ENCODE measurements at regions not wholly inside any gene's neighbourhood (a gene's known extent, or its start where the extent isn't known, plus 50 kb on each side); places are given as distances from the start of the nearest gene placed in this dataset.

DNA sequence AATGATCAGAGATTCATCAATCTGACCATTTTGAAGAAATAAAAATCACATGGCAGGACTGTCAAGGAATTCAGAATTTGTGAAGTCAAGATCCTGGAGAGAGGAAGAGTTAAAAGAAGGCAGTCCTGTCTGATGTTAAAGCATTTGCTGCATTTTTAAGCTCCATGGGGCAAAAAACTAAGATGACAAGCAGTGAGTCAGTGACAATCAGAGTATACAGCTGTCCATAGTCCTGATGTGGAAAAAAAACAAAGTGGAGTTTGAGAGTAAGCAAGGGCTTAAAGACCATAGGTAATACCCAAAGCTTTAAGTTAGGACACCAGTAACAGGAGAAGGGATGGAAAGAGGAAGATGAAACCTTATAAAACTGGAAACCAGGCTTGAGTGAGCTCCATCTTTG, 412.7 kb upstream of the ANKRD30A start:
- no peaks in the 10 kb centered on the region for H4K20me1 ChIP-seq (ENCODE audit: insufficient read depth, low read length)
- no peaks in the 10 kb centered on the region for H3K9me3 ChIP-seq (replicated peaks; ENCODE audit: insufficient read depth, low read length)
- no peaks in the 10 kb centered on the region for H3F3A ChIP-seq (ENCODE audit: insufficient read depth, low read length)
- no peak overlapping the region for H3K4me2 ChIP-seq (ENCODE audit: low read depth, low read length)
- H2AFZ ChIP-seq (ENCODE audit: low read length) = no peak overlapping the region
- no peaks in the 10 kb centered on the region for H3K27me3 ChIP-seq (replicated peaks; ENCODE audit: insufficient read depth, low read length)
- H3K9ac ChIP-seq (ENCODE audit: low read length) = no peak overlapping the region
- no peak overlapping the region for H3K27ac ChIP-seq (ENCODE audit: low read length)
- H3K4me3 ChIP-seq (ENCODE audit: low read length) = no peak overlapping the region
- no peaks in the 10 kb centered on the region for H3K4me1 ChIP-seq (ENCODE audit: low read length)
- TF ChIP-seq EZH2phosphoT487 (IDR thresholded peaks at IDR 0.05; ENCODE audit: low read length) = no peak
- TF ChIP-seq, protein P1, sequence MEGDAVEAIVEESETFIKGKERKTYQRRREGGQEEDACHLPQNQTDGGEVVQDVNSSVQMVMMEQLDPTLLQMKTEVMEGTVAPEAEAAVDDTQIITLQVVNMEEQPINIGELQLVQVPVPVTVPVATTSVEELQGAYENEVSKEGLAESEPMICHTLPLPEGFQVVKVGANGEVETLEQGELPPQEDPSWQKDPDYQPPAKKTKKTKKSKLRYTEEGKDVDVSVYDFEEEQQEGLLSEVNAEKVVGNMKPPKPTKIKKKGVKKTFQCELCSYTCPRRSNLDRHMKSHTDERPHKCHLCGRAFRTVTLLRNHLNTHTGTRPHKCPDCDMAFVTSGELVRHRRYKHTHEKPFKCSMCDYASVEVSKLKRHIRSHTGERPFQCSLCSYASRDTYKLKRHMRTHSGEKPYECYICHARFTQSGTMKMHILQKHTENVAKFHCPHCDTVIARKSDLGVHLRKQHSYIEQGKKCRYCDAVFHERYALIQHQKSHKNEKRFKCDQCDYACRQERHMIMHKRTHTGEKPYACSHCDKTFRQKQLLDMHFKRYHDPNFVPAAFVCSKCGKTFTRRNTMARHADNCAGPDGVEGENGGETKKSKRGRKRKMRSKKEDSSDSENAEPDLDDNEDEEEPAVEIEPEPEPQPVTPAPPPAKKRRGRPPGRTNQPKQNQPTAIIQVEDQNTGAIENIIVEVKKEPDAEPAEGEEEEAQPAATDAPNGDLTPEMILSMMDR (IDR thresholded peaks at IDR 0.05; ENCODE audit: low read length) = no peak
- no peak for TF ChIP-seq EZH2 (optimal IDR thresholded peaks at IDR 0.05; ENCODE audit: low read depth, low read length)
- H3K79me2 ChIP-seq (ENCODE audit: low read length) = no peaks in the 10 kb centered on the region
- H3K36me3 ChIP-seq (replicated peaks; ENCODE audit: insufficient read depth, low read length) = no peaks in the 10 kb centered on the region
- DNase-seq = no peak
- no peaks in the 10 kb centered on the region for H3K9me2 ChIP-seq (replicated peaks; ENCODE audit: insufficient read depth, low read length)

DNA sequence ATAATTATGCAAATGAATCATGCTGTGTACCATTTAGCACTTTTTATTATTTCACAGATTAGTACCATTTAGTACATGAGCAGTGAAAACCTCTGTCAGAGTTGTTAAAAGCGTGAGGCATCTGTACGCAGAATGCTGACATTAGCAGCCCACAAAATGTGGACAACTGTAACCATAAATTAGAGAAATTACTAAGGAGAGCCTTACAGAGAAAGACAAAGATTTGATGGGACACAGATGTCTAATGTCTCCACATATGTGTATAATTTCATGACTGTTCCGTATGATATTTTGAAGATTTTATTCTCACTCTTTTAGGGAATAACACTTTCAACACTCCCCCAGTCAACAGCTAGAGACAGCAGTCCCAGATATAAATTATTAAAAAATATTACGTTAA, 414.0 kb upstream of the ANKRD30A start:
- no peaks in the 10 kb centered on the region for H3K9me3 ChIP-seq (replicated peaks; ENCODE audit: insufficient read depth, low read length)
- H3K4me1 ChIP-seq (ENCODE audit: low read length) = no peaks in the 10 kb centered on the region
- H3K27ac ChIP-seq (ENCODE audit: low read length) = no peak overlapping the region
- DNase-seq = no peak
- no peaks in the 10 kb centered on the region for H4K20me1 ChIP-seq (ENCODE audit: insufficient read depth, low read length)
- no peak overlapping the region for H3K9ac ChIP-seq (ENCODE audit: low read length)
- H2AFZ ChIP-seq (ENCODE audit: low read length) = no peak overlapping the region
- no peaks in the 10 kb centered on the region for H3K27me3 ChIP-seq (replicated peaks; ENCODE audit: insufficient read depth, low read length)
- no peaks in the 10 kb centered on the region for H3K79me2 ChIP-seq (ENCODE audit: low read length)
- no peaks in the 10 kb centered on the region for H3F3A ChIP-seq (ENCODE audit: insufficient read depth, low read length)
- TF ChIP-seq EZH2 (optimal IDR thresholded peaks at IDR 0.05; ENCODE audit: low read depth, low read length) (no peak), EZH2phosphoT487 (IDR thresholded peaks at IDR 0.05; ENCODE audit: low read length) (no peak)
- TF ChIP-seq, protein P1 (IDR thresholded peaks at IDR 0.05; ENCODE audit: low read length) = no peak
- H3K4me3 ChIP-seq (ENCODE audit: low read length) = no peak overlapping the region
- H3K4me2 ChIP-seq (ENCODE audit: low read depth, low read length) = no peak overlapping the region
- no peaks in the 10 kb centered on the region for H3K36me3 ChIP-seq (replicated peaks; ENCODE audit: insufficient read depth, low read length)
- no peaks in the 10 kb centered on the region for H3K9me2 ChIP-seq (replicated peaks; ENCODE audit: insufficient read depth, low read length)

DNA sequence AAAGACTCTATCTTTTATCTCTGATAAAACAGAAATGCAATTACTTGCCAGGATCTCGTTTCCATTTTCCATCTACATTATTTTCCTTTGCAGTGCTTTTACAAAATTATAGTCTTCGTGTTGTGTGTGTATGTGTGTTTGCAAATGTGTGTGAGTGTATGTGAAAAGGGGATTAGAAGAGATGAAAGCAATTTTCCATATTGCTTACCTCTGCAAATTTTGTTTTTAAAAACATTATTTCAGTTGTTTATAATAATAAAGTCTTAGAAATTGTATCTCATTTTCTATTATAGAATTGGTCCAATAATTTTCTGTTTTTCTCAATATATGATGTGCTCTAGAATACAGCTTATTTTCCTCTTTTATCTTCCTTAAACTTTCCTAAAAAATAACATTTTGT, 421.3 kb upstream of the ANKRD30A start:
- H3K4me3 ChIP-seq (ENCODE audit: low read length) = no peak overlapping the region
- H3K36me3 ChIP-seq (replicated peaks; ENCODE audit: insufficient read depth, low read length) = no peaks in the 10 kb centered on the region
- H2AFZ ChIP-seq (ENCODE audit: low read length) = no peak overlapping the region
- H3K27ac ChIP-seq (ENCODE audit: low read length) = no peak overlapping the region
- TF ChIP-seq, protein P1 (IDR thresholded peaks at IDR 0.05; ENCODE audit: low read length) = no peak
- TF ChIP-seq EZH2phosphoT487 (IDR thresholded peaks at IDR 0.05; ENCODE audit: low read length) = no peak
- no peak for TF ChIP-seq EZH2 (optimal IDR thresholded peaks at IDR 0.05; ENCODE audit: low read depth, low read length)
- no peak overlapping the region for H3K4me2 ChIP-seq (ENCODE audit: low read depth, low read length)
- H3K79me2 ChIP-seq (ENCODE audit: low read length) = no peaks in the 10 kb centered on the region
- no peaks in the 10 kb centered on the region for H3K9me3 ChIP-seq (replicated peaks; ENCODE audit: insufficient read depth, low read length)
- no peaks in the 10 kb centered on the region for H3K27me3 ChIP-seq (replicated peaks; ENCODE audit: insufficient read depth, low read length)
- no peaks in the 10 kb centered on the region for H4K20me1 ChIP-seq (ENCODE audit: insufficient read depth, low read length)
- no peaks in the 10 kb centered on the region for H3F3A ChIP-seq (ENCODE audit: insufficient read depth, low read length)
- no peak for DNase-seq
- H3K9ac ChIP-seq (ENCODE audit: low read length) = no peak overlapping the region
- H3K9me2 ChIP-seq (replicated peaks; ENCODE audit: insufficient read depth, low read length) = no peaks in the 10 kb centered on the region
- H3K4me1 ChIP-seq (ENCODE audit: low read length) = no peaks in the 10 kb centered on the region

All from MM.1S (cell line).